OCI-LY3 (cell line): ENCODE measurements at regions not wholly inside any gene's neighbourhood (a gene's known extent, or its start where the extent isn't known, plus 50 kb on each side); places are given as distances from the start of the nearest gene placed in this dataset.

Source experiments
- EZH2phosphoT487 ChIP-seq: fragments of 200-600 bp; shearing (Covaris generic); IDR thresholded peaks from 2 replicates; pipeline ENCODE4 v1.6.1; 2018; ENCODE audit warnings: antibody characterized with exemption, mixed run types, low read depth
- TF ChIP-seq, protein P1 (sequence below): fragments of 200-600, 300-600 bp; sonication (generic); IDR thresholded peaks from 2 replicates; pipeline ENCODE4 v1.5.1; 2014; ENCODE audit warnings: antibody characterized with exemption, low read length, low read depth

DNA sequence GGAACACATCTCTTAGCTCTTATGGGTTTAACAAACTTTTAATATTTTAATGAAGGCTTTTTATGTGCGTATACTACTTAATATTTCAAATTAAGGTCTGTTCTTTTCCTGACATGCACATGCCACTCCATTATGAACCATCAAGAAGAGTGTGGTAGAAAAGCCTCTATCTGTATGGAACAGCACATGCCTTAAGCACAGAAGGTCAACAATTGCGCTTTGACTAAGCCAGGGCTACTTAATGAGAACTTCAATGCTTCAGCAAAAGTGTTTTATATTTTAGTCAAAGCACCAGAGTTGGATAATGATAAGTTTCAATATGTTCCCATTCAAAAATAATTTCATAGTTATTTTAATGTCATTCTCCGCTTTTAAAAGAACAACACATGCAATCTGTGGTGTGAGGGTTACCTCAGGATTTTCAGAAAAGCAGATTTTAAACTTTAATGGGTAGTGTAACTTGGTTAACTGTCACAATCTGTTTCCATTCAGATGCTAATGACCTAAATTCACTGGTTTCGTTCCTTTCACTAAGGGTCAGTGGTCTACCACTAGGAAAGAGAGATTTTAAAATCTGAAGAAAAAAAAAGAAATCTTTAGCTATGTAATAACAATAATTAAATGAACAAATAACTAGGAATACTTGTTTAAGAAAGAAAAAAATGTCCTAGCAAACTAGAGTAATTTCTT, 193.4 kb upstream of the NOVA1 start:
- TF ChIP-seq, protein P1, sequence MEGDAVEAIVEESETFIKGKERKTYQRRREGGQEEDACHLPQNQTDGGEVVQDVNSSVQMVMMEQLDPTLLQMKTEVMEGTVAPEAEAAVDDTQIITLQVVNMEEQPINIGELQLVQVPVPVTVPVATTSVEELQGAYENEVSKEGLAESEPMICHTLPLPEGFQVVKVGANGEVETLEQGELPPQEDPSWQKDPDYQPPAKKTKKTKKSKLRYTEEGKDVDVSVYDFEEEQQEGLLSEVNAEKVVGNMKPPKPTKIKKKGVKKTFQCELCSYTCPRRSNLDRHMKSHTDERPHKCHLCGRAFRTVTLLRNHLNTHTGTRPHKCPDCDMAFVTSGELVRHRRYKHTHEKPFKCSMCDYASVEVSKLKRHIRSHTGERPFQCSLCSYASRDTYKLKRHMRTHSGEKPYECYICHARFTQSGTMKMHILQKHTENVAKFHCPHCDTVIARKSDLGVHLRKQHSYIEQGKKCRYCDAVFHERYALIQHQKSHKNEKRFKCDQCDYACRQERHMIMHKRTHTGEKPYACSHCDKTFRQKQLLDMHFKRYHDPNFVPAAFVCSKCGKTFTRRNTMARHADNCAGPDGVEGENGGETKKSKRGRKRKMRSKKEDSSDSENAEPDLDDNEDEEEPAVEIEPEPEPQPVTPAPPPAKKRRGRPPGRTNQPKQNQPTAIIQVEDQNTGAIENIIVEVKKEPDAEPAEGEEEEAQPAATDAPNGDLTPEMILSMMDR, result no peak
- no peak for TF ChIP-seq EZH2phosphoT487
